Left colon (tissue), 2 donors: ENCODE measurements at regions not wholly inside any gene's neighbourhood (a gene's known extent, or its start where the extent isn't known, plus 50 kb on each side); places are given as distances from the start of the nearest gene placed in this dataset.
A peak's percentile ranks its signal among the peaks of the same experiment; 100 is the strongest.
"Not testable (repeated sequence)": the region's sequence is repeated elsewhere in the genome, so short reads cannot be mapped to it uniquely, and the experiment has no call there.

Source experiments
- ATAC-seq: fragments of 200-7000 bp; cut with Tn5 transposase; one replicate; pipeline ENCODE4 v1.9.1; 2020; ENCODE audit warnings: mild to moderate bottlenecking, moderate library complexity
- DNase-seq, 2 donors: peaks; one replicate each; pipeline ENCODE4 v3.0.0-alpha.2; 2020
- intact Hi-C, 2 donors: fragments of 100-400 bp; cut with DNase I in 1 of 2; cut with micrococcal nuclease in 1 of 2; formaldehyde crosslinking; loops; one replicate each; pipeline versions ENCODE4 v1.11.2 to v1.14.0; 2022; cut with DNase I, micrococcal nuclease
- donor health status: DM: no; HTN: no; CAD: no.
- donor health status: DM: yes; HTN: yes; CAD: no.

GRCh38 chr20:30290361-30291063, 967.0 kb upstream of the DEFB115 start:
- DNase-seq (peak; percentile 54 to 82), ATAC-seq (peak; percentile 97)

GRCh38 chr20:30291064-30291379, 966.4 kb upstream of the DEFB115 start:
- DNase-seq, intact Hi-C loops: not testable (repeated sequence)
- ATAC-seq, result peak; percentile 37

More at GRCh38 chr20:30290361-30291063, 967.0 kb upstream of the DEFB115 start:
- intact Hi-C loops, result not testable (repeated sequence)

- intact Hi-C loops, DNase-seq, ATAC-seq: not testable (repeated sequence)
Measured at GRCh38 chr20:30291686-30292085, 965.8 kb upstream of the DEFB115 start.

GRCh38 chr20:30295396-30295795, 962.1 kb upstream of the DEFB115 start:
- ATAC-seq, intact Hi-C loops, DNase-seq: not testable (repeated sequence)

GRCh38 chr20:30295967-30296366, 961.5 kb upstream of the DEFB115 start:
- not testable (repeated sequence) for ATAC-seq

GRCh38 chr20:30297878-30298595, 959.4 kb upstream of the DEFB115 start:
- DNase-seq, intact Hi-C loops: not testable (repeated sequence)

More at GRCh38 chr20:30295967-30296366, 961.5 kb upstream of the DEFB115 start:
- DNase-seq, intact Hi-C loops: not testable (repeated sequence)

GRCh38 chr20:30300220-30300642, 957.2 kb upstream of the DEFB115 start:
- ATAC-seq, intact Hi-C loops: not testable (repeated sequence)
- DNase-seq, result peak in 1 of 2 donors; percentile 35

More at GRCh38 chr20:30297878-30298595, 959.4 kb upstream of the DEFB115 start:
- not testable (repeated sequence) for ATAC-seq

GRCh38 chr20:30302786-30303185, 954.7 kb upstream of the DEFB115 start:
- DNase-seq, intact Hi-C loops, ATAC-seq: not testable (repeated sequence)

GRCh38 chr20:30309938-30310337, 947.5 kb upstream of the DEFB115 start:
- ATAC-seq, intact Hi-C loops, DNase-seq: not testable (repeated sequence)

GRCh38 chr20:30310385-30310784, 947.1 kb upstream of the DEFB115 start:
- DNase-seq, intact Hi-C loops: not testable (repeated sequence)

GRCh38 chr20:30312220-30312619, 945.2 kb upstream of the DEFB115 start:
- DNase-seq, intact Hi-C loops, ATAC-seq: not testable (repeated sequence)

More at GRCh38 chr20:30310385-30310784, 947.1 kb upstream of the DEFB115 start:
- not testable (repeated sequence) for ATAC-seq

- ATAC-seq, intact Hi-C loops, DNase-seq: not testable (repeated sequence)
Measured at GRCh38 chr20:30313660-30314059, 943.8 kb upstream of the DEFB115 start.

GRCh38 chr20:30316063-30316462, 941.4 kb upstream of the DEFB115 start:
- intact Hi-C loops, DNase-seq, ATAC-seq: not testable (repeated sequence)

- ATAC-seq, DNase-seq, intact Hi-C loops: not testable (repeated sequence)
Measured at GRCh38 chr20:30316532-30317299, 940.7 kb upstream of the DEFB115 start.

GRCh38 chr20:30333744-30334143, 923.7 kb upstream of the DEFB115 start:
- intact Hi-C loops, ATAC-seq, DNase-seq: not testable (repeated sequence)

GRCh38 chr20:30337556-30337955, 919.9 kb upstream of the DEFB115 start:
- ATAC-seq, DNase-seq, intact Hi-C loops: not testable (repeated sequence)

- intact Hi-C loops, ATAC-seq, DNase-seq: not testable (repeated sequence)
Measured at GRCh38 chr20:30348932-30349331, 908.5 kb upstream of the DEFB115 start.

GRCh38 chr20:30356854-30357467, 900.5 kb upstream of the DEFB115 start:
- DNase-seq, intact Hi-C loops, ATAC-seq: not testable (repeated sequence)
